ENCODE measurements at regions not wholly inside any gene's neighbourhood (a gene's known extent, or its start where the extent isn't known, plus 50 kb on each side); places are given as distances from the start of the nearest gene placed in this dataset.
A peak's percentile ranks its signal among the peaks of the same experiment; 100 is the strongest.

DNA sequence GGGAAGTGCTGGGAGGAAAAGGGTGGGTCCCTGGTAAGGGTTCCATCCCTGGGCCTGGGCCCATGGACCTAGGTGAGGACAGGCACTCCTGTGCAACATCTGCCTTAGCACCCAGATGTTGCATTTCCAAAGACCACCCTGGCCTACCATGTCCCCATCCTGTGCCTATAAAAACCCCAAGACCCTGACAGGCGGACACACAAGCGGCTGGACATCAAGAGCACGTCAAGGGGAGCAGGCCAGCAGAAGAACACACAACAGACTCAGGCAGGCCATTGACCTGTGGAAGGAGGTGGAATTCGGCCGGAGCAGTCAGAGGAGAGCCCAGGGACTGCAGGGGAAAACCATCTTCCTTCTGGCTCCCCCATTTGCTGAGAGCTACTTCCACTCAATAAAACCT, 937.8 kb upstream of the MANEA start:
- no peak for TF ChIP-seq LEF1 (IDR thresholded peaks at IDR 0.05; ENCODE audit: borderline replicate concordance)
- TF ChIP-seq BHLHE40 (IDR thresholded peaks at IDR 0.05; ENCODE audit: borderline replicate concordance): no peak
- no peak for TF ChIP-seq HDGF (IDR thresholded peaks at IDR 0.05; ENCODE audit: borderline replicate concordance)
- no peak for TF ChIP-seq FOXM1 (IDR thresholded peaks at IDR 0.05; ENCODE audit: borderline replicate concordance)
- no peak for TF ChIP-seq TARDBP (IDR thresholded peaks at IDR 0.05)
- no peak for TF ChIP-seq SP1 (IDR thresholded peaks at IDR 0.05)
- TF ChIP-seq, protein P1, sequence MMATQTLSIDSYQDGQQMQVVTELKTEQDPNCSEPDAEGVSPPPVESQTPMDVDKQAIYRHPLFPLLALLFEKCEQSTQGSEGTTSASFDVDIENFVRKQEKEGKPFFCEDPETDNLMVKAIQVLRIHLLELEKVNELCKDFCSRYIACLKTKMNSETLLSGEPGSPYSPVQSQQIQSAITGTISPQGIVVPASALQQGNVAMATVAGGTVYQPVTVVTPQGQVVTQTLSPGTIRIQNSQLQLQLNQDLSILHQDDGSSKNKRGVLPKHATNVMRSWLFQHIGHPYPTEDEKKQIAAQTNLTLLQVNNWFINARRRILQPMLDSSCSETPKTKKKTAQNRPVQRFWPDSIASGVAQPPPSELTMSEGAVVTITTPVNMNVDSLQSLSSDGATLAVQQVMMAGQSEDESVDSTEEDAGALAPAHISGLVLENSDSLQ (IDR thresholded peaks at IDR 0.05): no peak
- CTCF ChIA-PET: no interaction called here
- DNase-seq (ENCODE audit: extremely low spot score): no peak
- POLR2A ChIA-PET: no interaction called here

DNA sequence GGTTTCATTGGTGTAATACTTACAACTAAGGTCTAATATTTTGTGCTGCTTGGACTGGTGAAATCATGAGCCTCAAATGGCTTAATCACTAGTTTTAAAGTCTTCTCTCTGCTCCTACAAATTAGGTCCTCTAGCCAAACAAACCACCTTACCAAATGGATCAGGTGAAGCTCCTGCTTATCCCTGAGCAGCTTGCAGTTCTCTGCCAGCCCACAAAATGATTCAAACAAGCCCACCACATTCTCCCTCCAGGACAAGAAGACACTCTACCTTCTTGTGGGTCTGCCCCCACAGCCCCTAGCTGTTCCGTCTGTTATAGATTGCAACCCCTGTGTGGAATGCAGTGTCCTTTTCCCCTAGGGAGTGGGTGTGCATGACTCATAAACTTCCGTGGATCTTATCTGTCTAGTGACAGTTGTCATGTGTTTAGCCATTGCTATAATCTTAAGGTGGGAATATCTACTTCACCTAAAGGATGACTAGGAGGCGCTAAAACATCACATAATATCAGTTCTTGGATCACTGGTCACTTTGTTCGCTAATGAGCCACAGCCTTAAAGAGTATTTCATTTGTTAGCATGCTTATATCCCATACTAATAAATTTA, 940.5 kb upstream of the MANEA start:
- CTCF ChIA-PET: interaction anchor here (0.6 to 0.8 kb wide), 3 partner anchors 452 to 503 kb away, joined by 3 to 8 read pairs (median 4); no protein-coding TSS in a partner anchor
- POLR2A ChIA-PET: interaction anchor here (0.7 kb wide), 1 partner anchor 13 kb away, joined by 3 read pairs; no protein-coding TSS in a partner anchor
- DNase-seq (ENCODE audit: extremely low spot score): peak; percentile 13
- TF ChIP-seq, protein P1 (IDR thresholded peaks at IDR 0.05): peak; percentile 9; the same call in 1 of the 2 replicates
- TF ChIP-seq TARDBP (IDR thresholded peaks at IDR 0.05): no peak

GRCh38 chr6:94623586-94623985, 953.7 kb upstream of the MANEA start:
- no peak for DNase-seq (ENCODE audit: extremely low spot score)
- ChIA-PET CTCF (no interaction called here), POLR2A (no interaction called here)
- TF ChIP-seq SUZ12 (IDR thresholded peaks at IDR 0.05): no peak
- no peak for TF ChIP-seq ARNT (IDR thresholded peaks at IDR 0.05)
- TF ChIP-seq ELF4 (IDR thresholded peaks at IDR 0.05): no peak
- TF ChIP-seq FOXK2 (IDR thresholded peaks at IDR 0.05): no peak
- TF ChIP-seq TARDBP (IDR thresholded peaks at IDR 0.05): no peak
- TF ChIP-seq CTBP1 (IDR thresholded peaks at IDR 0.05; ENCODE audit: borderline replicate concordance): no peak
- TF ChIP-seq BHLHE40 (IDR thresholded peaks at IDR 0.05; ENCODE audit: borderline replicate concordance): no peak
- TF ChIP-seq L3MBTL2 (conservative IDR thresholded peaks at IDR 0.05): no peak
- no peak for TF ChIP-seq FOXM1 (IDR thresholded peaks at IDR 0.05; ENCODE audit: borderline replicate concordance)
- no peak for TF ChIP-seq ZNF384 (IDR thresholded peaks at IDR 0.05)

DNA sequence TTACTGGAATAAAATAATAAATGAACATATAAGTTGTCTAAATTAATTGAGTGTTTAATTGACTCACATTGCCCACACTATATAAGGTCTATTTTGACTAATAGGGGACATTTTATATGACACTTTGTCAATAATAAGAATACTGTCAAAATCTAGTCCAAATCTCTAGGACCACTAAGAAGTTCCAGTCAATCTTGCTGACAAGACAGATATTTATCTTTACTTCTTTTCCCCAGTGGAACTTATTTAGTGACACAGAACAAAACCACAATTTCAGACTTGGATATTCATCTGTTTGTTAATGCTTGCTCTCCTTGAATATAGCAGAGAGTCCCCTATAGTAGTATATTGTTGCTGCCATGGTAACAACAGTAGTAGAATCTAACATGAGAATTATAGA, 954.6 kb upstream of the MANEA start:
- no peak for DNase-seq (ENCODE audit: extremely low spot score)
- CTCF ChIA-PET: no interaction called here
- TF ChIP-seq TARDBP (IDR thresholded peaks at IDR 0.05) (no peak), NFRKB (IDR thresholded peaks at IDR 0.05) (no peak), ELF4 (IDR thresholded peaks at IDR 0.05) (no peak), ZNF384 (IDR thresholded peaks at IDR 0.05) (no peak), ARNT (IDR thresholded peaks at IDR 0.05) (no peak), FOXA1 (IDR thresholded peaks at IDR 0.05) (no peak), BHLHE40 (IDR thresholded peaks at IDR 0.05; ENCODE audit: borderline replicate concordance) (no peak)
- TF ChIP-seq, protein P1 (IDR thresholded peaks at IDR 0.05): no peak
- POLR2A ChIA-PET: no interaction called here

DNA sequence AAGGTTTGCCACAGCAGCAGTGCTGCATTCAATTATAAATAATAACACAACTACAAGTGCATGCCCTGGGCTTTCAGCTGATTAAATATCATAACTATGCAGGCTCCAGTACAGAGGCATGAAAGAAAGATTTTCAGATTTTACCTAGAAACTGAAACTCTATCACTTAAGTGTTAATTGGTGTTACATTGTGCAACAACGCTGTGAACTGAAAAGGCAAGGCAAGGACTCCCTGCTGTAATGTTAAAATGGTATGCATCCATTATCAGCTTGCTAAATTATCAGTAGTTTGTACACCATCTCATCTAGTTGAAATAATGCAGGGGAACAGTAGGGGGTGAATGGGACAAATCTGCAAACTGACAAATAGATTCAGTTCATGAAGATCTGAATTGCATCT, 976.7 kb upstream of the MANEA start:
- DNase-seq (ENCODE audit: extremely low spot score): no peak
- POLR2A ChIA-PET: no interaction called here
- TF ChIP-seq SUZ12 (IDR thresholded peaks at IDR 0.05): no peak
- CTCF ChIA-PET: no interaction called here

GRCh38 chr6:94597487-94597886, 979.8 kb upstream of the MANEA start:
- DNase-seq (ENCODE audit: extremely low spot score): no peak
- TF ChIP-seq ELF4 (IDR thresholded peaks at IDR 0.05) (no peak), SP1 (IDR thresholded peaks at IDR 0.05) (no peak), FOXA1 (IDR thresholded peaks at IDR 0.05) (no peak), ARNT (IDR thresholded peaks at IDR 0.05) (no peak), BHLHE40 (IDR thresholded peaks at IDR 0.05; ENCODE audit: borderline replicate concordance) (no peak), CTBP1 (IDR thresholded peaks at IDR 0.05; ENCODE audit: borderline replicate concordance) (no peak), FOXK2 (IDR thresholded peaks at IDR 0.05) (no peak), LEF1 (IDR thresholded peaks at IDR 0.05; ENCODE audit: borderline replicate concordance) (no peak), HDGF (IDR thresholded peaks at IDR 0.05; ENCODE audit: borderline replicate concordance) (no peak), SUZ12 (IDR thresholded peaks at IDR 0.05) (no peak)
- ChIA-PET CTCF (no interaction called here), POLR2A (no interaction called here)

GRCh38 chr6:94590416-94590815, 986.9 kb upstream of the MANEA start:
- CTCF ChIA-PET: no interaction called here
- DNase-seq (ENCODE audit: extremely low spot score): no peak
- POLR2A ChIA-PET: no interaction called here
- TF ChIP-seq FOXM1 (IDR thresholded peaks at IDR 0.05; ENCODE audit: borderline replicate concordance) (no peak), HDGF (IDR thresholded peaks at IDR 0.05; ENCODE audit: borderline replicate concordance) (no peak), FOXK2 (IDR thresholded peaks at IDR 0.05) (no peak), ELF4 (IDR thresholded peaks at IDR 0.05) (no peak), LEF1 (IDR thresholded peaks at IDR 0.05; ENCODE audit: borderline replicate concordance) (no peak), SP1 (IDR thresholded peaks at IDR 0.05) (no peak), SUZ12 (IDR thresholded peaks at IDR 0.05) (no peak), NFRKB (IDR thresholded peaks at IDR 0.05) (no peak), BHLHE40 (IDR thresholded peaks at IDR 0.05; ENCODE audit: borderline replicate concordance) (no peak), TARDBP (IDR thresholded peaks at IDR 0.05) (no peak), L3MBTL2 (conservative IDR thresholded peaks at IDR 0.05) (no peak), ARNT (IDR thresholded peaks at IDR 0.05) (no peak), FOXA1 (IDR thresholded peaks at IDR 0.05) (no peak), CTBP1 (IDR thresholded peaks at IDR 0.05; ENCODE audit: borderline replicate concordance) (no peak), ZNF384 (IDR thresholded peaks at IDR 0.05) (no peak)
- TF ChIP-seq, protein P1 (IDR thresholded peaks at IDR 0.05): no peak
